ENCODE measurements at regions not wholly inside any gene's neighbourhood (a gene's known extent, or its start where the extent isn't known, plus 50 kb on each side); places are given as distances from the start of the nearest gene placed in this dataset.

DNA sequence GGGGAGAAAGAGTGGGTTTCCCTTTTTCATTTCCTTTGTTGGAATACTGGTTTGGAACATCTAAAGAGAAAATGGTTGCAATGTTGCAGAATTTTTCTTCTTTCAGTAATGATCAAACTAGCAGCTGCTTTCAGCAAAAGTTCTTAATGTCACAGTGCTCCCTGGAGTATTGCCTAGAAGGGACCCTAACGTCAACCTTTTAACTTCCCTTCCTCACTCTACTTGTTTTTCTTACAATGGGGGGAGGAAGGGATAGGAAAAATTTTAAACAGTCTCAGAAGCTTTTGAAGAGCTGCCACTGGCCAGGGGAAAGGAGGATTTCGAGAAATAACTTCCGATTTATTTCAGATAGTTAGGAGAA lies 521.8 kb downstream of the MED13L start:
- H3K27me3 ChIP-seq (ENCODE audit: control insufficient read depth in 2 of 2, insufficient read depth in 2 of 2, low read length in 2 of 2), result peaks cover 0 to 2% of the 10 kb centered on the region in 2 experiments; a peak in 3 of 5 replicates
- H3K27ac ChIP-seq (ENCODE audit: extremely low read depth, low read depth, low read length), result no peak overlapping the region
- ATAC-seq, result no peak
- no peak overlapping the region for H3K4me3 ChIP-seq
- in situ Hi-C loops (cut with MboI) (loop anchor here (5.0 to 25.0 kb wide), 2 partner anchors 1093 to 1768 kb away; no protein-coding TSS in a partner anchor), intact Hi-C loops (cut with micrococcal nuclease) (loop anchor here (10.0 kb wide), 1 partner anchor 1771 kb away; no protein-coding TSS in a partner anchor)
- no peaks in the 10 kb centered on the region for H3K36me3 ChIP-seq (ENCODE audit: control insufficient read depth, insufficient read depth, low read length)
- no peaks in the 10 kb centered on the region for H3K4me1 ChIP-seq (replicated peaks in 1 of 2; ENCODE audit: control insufficient read depth in 2 of 2, insufficient read depth in 2 of 2, low read length in 2 of 2)
- no peaks in the 10 kb centered on the region for H3K9me1 ChIP-seq (ENCODE audit: control insufficient read depth, insufficient read depth, low read length)
- no peak for TF ChIP-seq NR4A1 (CRISPR knock-in tag; IDR thresholded peaks at IDR 0.05)
- no peak for TF ChIP-seq NR4A1 (tag; IDR thresholded peaks at IDR 0.05)
- TF ChIP-seq L3MBTL2 (IDR thresholded peaks at IDR 0.05), result no peak
- no peak for TF ChIP-seq SRSF9 (IDR thresholded peaks at IDR 0.05; ENCODE audit: borderline replicate concordance, low read depth, low read length)
- TF ChIP-seq EWSR1 (IDR thresholded peaks at IDR 0.05; ENCODE audit: borderline replicate concordance, low read depth, partially characterized antibody), result no peak
- no peak for TF ChIP-seq HNRNPLL (IDR thresholded peaks at IDR 0.05; ENCODE audit: low read depth, low read length, poor library complexity, severe bottlenecking)
- TF ChIP-seq, protein P1, sequence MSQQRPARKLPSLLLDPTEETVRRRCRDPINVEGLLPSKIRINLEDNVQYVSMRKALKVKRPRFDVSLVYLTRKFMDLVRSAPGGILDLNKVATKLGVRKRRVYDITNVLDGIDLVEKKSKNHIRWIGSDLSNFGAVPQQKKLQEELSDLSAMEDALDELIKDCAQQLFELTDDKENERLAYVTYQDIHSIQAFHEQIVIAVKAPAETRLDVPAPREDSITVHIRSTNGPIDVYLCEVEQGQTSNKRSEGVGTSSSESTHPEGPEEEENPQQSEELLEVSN (IDR thresholded peaks at IDR 0.05; ENCODE audit: borderline replicate concordance in 1 of 2, extremely low read depth in 1 of 2, insufficient read depth in 1 of 2, insufficient read length in 1 of 2, low read depth in 1 of 2, low read length in 1 of 2, poor library complexity in 1 of 2, severe bottlenecking in 1 of 2), result no peak
- TF ChIP-seq ZNF592 (IDR thresholded peaks at IDR 0.05), result no peak
- no peak for TF ChIP-seq SMARCE1 (IDR thresholded peaks at IDR 0.05)
- TF ChIP-seq KDM1A (IDR thresholded peaks at IDR 0.05), result no peak
- TF ChIP-seq RBM15 (IDR thresholded peaks at IDR 0.05; ENCODE audit: insufficient read depth, low read length), result no peak
- TF ChIP-seq, protein P2, sequence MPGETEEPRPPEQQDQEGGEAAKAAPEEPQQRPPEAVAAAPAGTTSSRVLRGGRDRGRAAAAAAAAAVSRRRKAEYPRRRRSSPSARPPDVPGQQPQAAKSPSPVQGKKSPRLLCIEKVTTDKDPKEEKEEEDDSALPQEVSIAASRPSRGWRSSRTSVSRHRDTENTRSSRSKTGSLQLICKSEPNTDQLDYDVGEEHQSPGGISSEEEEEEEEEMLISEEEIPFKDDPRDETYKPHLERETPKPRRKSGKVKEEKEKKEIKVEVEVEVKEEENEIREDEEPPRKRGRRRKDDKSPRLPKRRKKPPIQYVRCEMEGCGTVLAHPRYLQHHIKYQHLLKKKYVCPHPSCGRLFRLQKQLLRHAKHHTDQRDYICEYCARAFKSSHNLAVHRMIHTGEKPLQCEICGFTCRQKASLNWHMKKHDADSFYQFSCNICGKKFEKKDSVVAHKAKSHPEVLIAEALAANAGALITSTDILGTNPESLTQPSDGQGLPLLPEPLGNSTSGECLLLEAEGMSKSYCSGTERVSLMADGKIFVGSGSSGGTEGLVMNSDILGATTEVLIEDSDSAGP (CRISPR knock-in tag; IDR thresholded peaks at IDR 0.05), result no peak
- TF ChIP-seq MIER1 (IDR thresholded peaks at IDR 0.05; ENCODE audit: low read depth), result no peak
- no peak for TF ChIP-seq KHSRP (IDR thresholded peaks at IDR 0.05)
- no peak for TF ChIP-seq ZNF57 (CRISPR knock-in tag; IDR thresholded peaks at IDR 0.05)
- no peak for TF ChIP-seq DIDO1 (tag; IDR thresholded peaks at IDR 0.05; ENCODE audit: low read depth)
- no peaks in the 10 kb centered on the region for H4K20me1 ChIP-seq (replicated peaks; ENCODE audit: control insufficient read depth, insufficient read depth, low read length)
- H2AFZ ChIP-seq (ENCODE audit: low read depth, low read length), result no peak overlapping the region
- H3K9ac ChIP-seq (ENCODE audit: insufficient read depth in 1 of 2, low read depth in 2 of 2, low read length in 2 of 2), result no peak overlapping the region
- no peak for DNase-seq (ENCODE audit: extremely low read depth in 1 of 4, low spot score in 3 of 4)
- H3K4me2 ChIP-seq (ENCODE audit: insufficient read depth, low read length), result no peak overlapping the region
- H3K9me3 ChIP-seq (replicated peaks; ENCODE audit: control insufficient read depth, insufficient read depth, low read depth, low read length), result no peaks in the 10 kb centered on the region
- no TSS peak for BruUV-seq (replicated peaks)
- H3K79me2 ChIP-seq (ENCODE audit: control insufficient read depth, insufficient read depth, low read length), result no peaks in the 10 kb centered on the region
- 5% methylated on average over 3 of the region's 3 CpGs for WGBS (ENCODE audit: insufficient coverage, low coverage, missing lambda C conversion rate)
- CTCF ChIA-PET (ENCODE audit: low intra/inter-chr PET ratio), result no interaction called here
- POLR2A ChIA-PET, result interaction anchor here (0.7 kb wide), 1 partner anchor 159 kb away, joined by 3 read pairs; no protein-coding TSS in a partner anchor
- FAIRE-seq, result no peak

All from K562 (cell line).